SK-N-MC (cell line): ENCODE measurements at regions not wholly inside any gene's neighbourhood (a gene's known extent, or its start where the extent isn't known, plus 50 kb on each side); places are given as distances from the start of the nearest gene placed in this dataset.

ENCODE experiments used
- DNase-seq: peaks from one replicate; pipeline ENCODE4 v3.0.0-alpha.2; 2011; ENCODE audit warnings: low read depth, low spot score
- H3K27ac ChIP-seq: fragments of 200-600 bp; sonication (generic); 2 replicates; pipeline ENCODE4 v1.5.1; 2016; ENCODE audit warnings: mixed run types
- H3K36me3 ChIP-seq: fragments of 200-600 bp; sonication (generic); 2 replicates; pipeline ENCODE4 v1.6.1; 2017; ENCODE audit warnings: antibody characterized with exemption, low read length, mixed read lengths; ENCODE audit not compliant: insufficient read depth
- H3K4me3 ChIP-seq: fragments of 200-600 bp; sonication (generic); 2 replicates; pipeline ENCODE4 v1.5.1; 2016
- H3K9ac ChIP-seq: fragments of 200-600 bp; sonication (generic); 2 replicates; pipeline ENCODE4 v1.8.0; 2017; ENCODE audit warnings: mixed run types, mixed read lengths; ENCODE audit not compliant: insufficient read length
- H3K9me3 ChIP-seq: fragments of 200-600 bp; sonication (generic); 2 replicates; pipeline ENCODE4 v1.6.1; 2017; ENCODE audit warnings: low read depth, mild to moderate bottlenecking, antibody characterized with exemption, low read length, moderate library complexity, mixed read lengths
- EZH2 ChIP-seq: fragments of 200-600 bp; sonication (generic); IDR thresholded peaks from one replicate; pipeline ENCODE4 v1.6.1; 2017; ENCODE audit warnings: antibody characterized with exemption
- FOXP2 ChIP-seq: optimal IDR thresholded peaks from 2 replicates; pipeline ENCODE3; 2011; ENCODE audit warnings: mild to moderate bottlenecking, moderate library complexity; ENCODE audit not compliant: insufficient read depth; ENCODE audit errors: extremely low read length, control extremely low read depth
- POLR2AphosphoS5 ChIP-seq: IDR thresholded peaks from 2 replicates; pipeline ENCODE4 v1.6.1; 2012; ENCODE audit warnings: mild to moderate bottlenecking, low read depth, low read length, borderline replicate concordance

- H3K36me3 ChIP-seq, result no peaks in the 10 kb centered on the region
- H3K4me3 ChIP-seq, result no peak overlapping the region
- no peaks in the 10 kb centered on the region for H3K9me3 ChIP-seq
- TF ChIP-seq POLR2AphosphoS5 (no peak), EZH2 (no peak), FOXP2 (no peak)
- no peak overlapping the region for H3K9ac ChIP-seq
- no peak overlapping the region for H3K27ac ChIP-seq
- no peak for DNase-seq
Observed at GRCh38 chr10:4301291-4302045, 516.5 kb upstream of the KLF6 start.

GRCh38 chr10:4296161-4296560, 511.2 kb upstream of the KLF6 start:
- H3K27ac ChIP-seq, result no peak overlapping the region
- no peak for TF ChIP-seq FOXP2
- no peak for TF ChIP-seq POLR2AphosphoS5
- no peak for TF ChIP-seq EZH2
- no peak overlapping the region for H3K9ac ChIP-seq
- no peak overlapping the region for H3K4me3 ChIP-seq
- no peaks in the 10 kb centered on the region for H3K36me3 ChIP-seq
- H3K9me3 ChIP-seq, result no peaks in the 10 kb centered on the region
- no peak for DNase-seq

GRCh38 chr10:4294996-4295792, 510.2 kb upstream of the KLF6 start:
- no peaks in the 10 kb centered on the region for H3K9me3 ChIP-seq
- TF ChIP-seq POLR2AphosphoS5 (no peak), FOXP2 (no peak), EZH2 (no peak)
- no peak overlapping the region for H3K4me3 ChIP-seq
- no peak overlapping the region for H3K9ac ChIP-seq
- DNase-seq, result no peak
- H3K27ac ChIP-seq, result no peak overlapping the region
- no peaks in the 10 kb centered on the region for H3K36me3 ChIP-seq

- no peaks in the 10 kb centered on the region for H3K9me3 ChIP-seq
- no peak overlapping the region for H3K4me3 ChIP-seq
- no peak overlapping the region for H3K9ac ChIP-seq
- no peak for TF ChIP-seq EZH2
- TF ChIP-seq FOXP2, result no peak
- no peak for TF ChIP-seq POLR2AphosphoS5
- H3K36me3 ChIP-seq, result no peaks in the 10 kb centered on the region
- H3K27ac ChIP-seq, result no peak overlapping the region
- DNase-seq, result no peak
Observed at GRCh38 chr10:4294271-4294670, 509.3 kb upstream of the KLF6 start.

GRCh38 chr10:4291990-4292389, 507.0 kb upstream of the KLF6 start:
- H3K9ac ChIP-seq, result no peak overlapping the region
- H3K9me3 ChIP-seq, result no peaks in the 10 kb centered on the region
- no peak overlapping the region for H3K27ac ChIP-seq
- no peaks in the 10 kb centered on the region for H3K36me3 ChIP-seq
- DNase-seq, result no peak
- TF ChIP-seq EZH2 (no peak), POLR2AphosphoS5 (no peak), FOXP2 (no peak)
- H3K4me3 ChIP-seq, result no peak overlapping the region

GRCh38 chr10:4285121-4285520, 500.1 kb upstream of the KLF6 start:
- no peaks in the 10 kb centered on the region for H3K9me3 ChIP-seq
- no peaks in the 10 kb centered on the region for H3K36me3 ChIP-seq
- no peak for DNase-seq
- no peak overlapping the region for H3K4me3 ChIP-seq
- no peak overlapping the region for H3K27ac ChIP-seq
- TF ChIP-seq EZH2, result no peak
- no peak for TF ChIP-seq POLR2AphosphoS5
- no peak for TF ChIP-seq FOXP2
- H3K9ac ChIP-seq, result no peak overlapping the region

- Histone ChIP-seq H3K4me3 (no peak overlapping the region), H3K9me3 (no peaks in the 10 kb centered on the region), H3K27ac (no peak overlapping the region), H3K36me3 (no peaks in the 10 kb centered on the region), H3K9ac (no peak overlapping the region)
- DNase-seq, result no peak
- TF ChIP-seq FOXP2 (no peak), EZH2 (no peak), POLR2AphosphoS5 (no peak)
Observed at GRCh38 chr10:4283846-4284610, 499.0 kb upstream of the KLF6 start.

- DNase-seq, result no peak
- H3K4me3 ChIP-seq, result no peak overlapping the region
- H3K9ac ChIP-seq, result no peak overlapping the region
- H3K36me3 ChIP-seq, result no peaks in the 10 kb centered on the region
- no peaks in the 10 kb centered on the region for H3K9me3 ChIP-seq
- TF ChIP-seq FOXP2 (no peak), EZH2 (no peak), POLR2AphosphoS5 (no peak)
- H3K27ac ChIP-seq, result no peak overlapping the region
Observed at GRCh38 chr10:4282496-4282895, 497.5 kb upstream of the KLF6 start.
